Endodermal cell (in vitro differentiated cells): ENCODE measurements at regions not wholly inside any gene's neighbourhood (a gene's known extent, or its start where the extent isn't known, plus 50 kb on each side); places are given as distances from the start of the nearest gene placed in this dataset.

Source experiments
- DNase-seq: peaks from one replicate; pipeline ENCODE4 v3.0.0-alpha.2; 2017
- H3K27ac ChIP-seq: 2 replicates; pipeline ENCODE4 v1.5.1; 2013; ENCODE audit warnings: mild to moderate bottlenecking, low read depth, low read length, moderate library complexity
- H3K27me3 ChIP-seq: 2 replicates; pipeline ENCODE4 v1.6.1; 2013; ENCODE audit warnings: mild to moderate bottlenecking, low read length, moderate library complexity; ENCODE audit not compliant: insufficient read depth, control insufficient read depth, poor library complexity, severe bottlenecking
- H3K36me3 ChIP-seq: 2 replicates; pipeline ENCODE4 v1.7.0; 2013; ENCODE audit warnings: mild to moderate bottlenecking, low read length, moderate library complexity; ENCODE audit not compliant: control insufficient read depth, insufficient read depth
- H3K4me1 ChIP-seq: one replicate; pipeline ENCODE4 v1.7.0; 2013; ENCODE audit warnings: low read length; ENCODE audit not compliant: control insufficient read depth, insufficient read depth
- H3K4me3 ChIP-seq: 2 replicates; pipeline ENCODE4 v1.5.1; 2013; ENCODE audit warnings: mild to moderate bottlenecking, low read length, moderate library complexity
- H3K9ac ChIP-seq: 2 replicates; pipeline ENCODE4 v1.6.1; 2013; ENCODE audit warnings: mild to moderate bottlenecking, low read length, moderate library complexity; ENCODE audit not compliant: poor library complexity, severe bottlenecking; ENCODE audit errors: extremely low read depth
- H3K9me3 ChIP-seq: 2 replicates; pipeline ENCODE4 v1.6.1; 2013; ENCODE audit warnings: mild to moderate bottlenecking, low read length, moderate library complexity; ENCODE audit not compliant: control insufficient read depth
- H3K27ac Mint-ChIP-seq: 2 replicates; pipeline ENCODE4 v1.8.0; 2020; ENCODE audit warnings: mixed read lengths
- H3K27me3 Mint-ChIP-seq: 2 replicates; pipeline ENCODE4 v1.8.0; 2021; ENCODE audit warnings: mild to moderate bottlenecking, mixed read lengths; ENCODE audit not compliant: insufficient read depth
- H3K36me3 Mint-ChIP-seq: 2 replicates; pipeline ENCODE4 v1.8.0; 2020; ENCODE audit warnings: low read depth, mixed read lengths
- H3K4me1 Mint-ChIP-seq: 2 replicates; pipeline ENCODE4 v1.8.0; 2020; ENCODE audit warnings: mixed read lengths
- H3K4me3 Mint-ChIP-seq: 2 replicates; pipeline ENCODE4 v1.8.0; 2020; ENCODE audit warnings: mild to moderate bottlenecking, moderate library complexity, mixed read lengths
- H3K9me3 Mint-ChIP-seq: 2 replicates; pipeline ENCODE4 v1.8.0; 2020; ENCODE audit warnings: mild to moderate bottlenecking, mixed read lengths
- WGBS, 2 experiments: methylation state at CpG; one replicate each; pipeline versions ENCODE4 v1.1.5 to v1.1.7; 2013; ENCODE audit warnings: missing lambda C conversion rate in 2 of 2, mixed read lengths in 1 of 2; ENCODE audit not compliant: insufficient coverage in 1 of 2, insufficient read length in 1 of 2; 5-methylcytosine and 5-hydroxymethylcytosine counted together
- TF ChIP-seq, protein P1 (sequence below): fragments of 200-600 bp; sonication (generic); conservative IDR thresholded peaks from 2 replicates; pipeline ENCODE4 v1.5.0; 2021; ENCODE audit warnings: antibody characterized with exemption, mild to moderate bottlenecking

DNA sequence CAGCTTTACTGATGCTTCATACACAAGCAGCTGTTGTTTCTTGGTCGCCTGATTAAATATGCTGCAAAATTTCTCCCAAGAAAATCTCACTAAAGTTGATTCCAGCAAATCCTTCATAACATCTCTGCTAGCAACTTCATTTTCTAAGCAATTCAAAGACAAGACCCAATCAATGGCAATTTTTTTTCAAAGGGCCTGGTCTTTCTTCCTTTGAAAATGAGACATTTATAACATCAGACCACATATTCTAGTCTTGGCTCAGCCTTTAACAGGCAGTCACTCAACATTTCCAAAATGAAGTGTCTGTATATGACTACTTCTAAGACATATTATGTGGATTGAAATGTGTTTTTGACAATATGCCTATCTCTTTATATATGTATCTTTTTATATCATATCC, 702.6 kb downstream of the KCNA4 start:
- Mint-ChIP-seq H3K27ac (no peak overlapping the region), H3K27me3 (no peaks in the 10 kb centered on the region), H3K9me3 (no peaks in the 10 kb centered on the region), H3K4me1 (peaks cover 15% of the 10 kb centered on the region), H3K4me3 (no peak overlapping the region), H3K36me3 (no peaks in the 10 kb centered on the region)
- H3K27ac ChIP-seq: no peak overlapping the region
- no peak overlapping the region for H3K9ac ChIP-seq
- H3K4me1 ChIP-seq: peaks cover 3% of the 10 kb centered on the region
- H3K36me3 ChIP-seq: no peaks in the 10 kb centered on the region
- no peak for DNase-seq
- TF ChIP-seq, protein P1, sequence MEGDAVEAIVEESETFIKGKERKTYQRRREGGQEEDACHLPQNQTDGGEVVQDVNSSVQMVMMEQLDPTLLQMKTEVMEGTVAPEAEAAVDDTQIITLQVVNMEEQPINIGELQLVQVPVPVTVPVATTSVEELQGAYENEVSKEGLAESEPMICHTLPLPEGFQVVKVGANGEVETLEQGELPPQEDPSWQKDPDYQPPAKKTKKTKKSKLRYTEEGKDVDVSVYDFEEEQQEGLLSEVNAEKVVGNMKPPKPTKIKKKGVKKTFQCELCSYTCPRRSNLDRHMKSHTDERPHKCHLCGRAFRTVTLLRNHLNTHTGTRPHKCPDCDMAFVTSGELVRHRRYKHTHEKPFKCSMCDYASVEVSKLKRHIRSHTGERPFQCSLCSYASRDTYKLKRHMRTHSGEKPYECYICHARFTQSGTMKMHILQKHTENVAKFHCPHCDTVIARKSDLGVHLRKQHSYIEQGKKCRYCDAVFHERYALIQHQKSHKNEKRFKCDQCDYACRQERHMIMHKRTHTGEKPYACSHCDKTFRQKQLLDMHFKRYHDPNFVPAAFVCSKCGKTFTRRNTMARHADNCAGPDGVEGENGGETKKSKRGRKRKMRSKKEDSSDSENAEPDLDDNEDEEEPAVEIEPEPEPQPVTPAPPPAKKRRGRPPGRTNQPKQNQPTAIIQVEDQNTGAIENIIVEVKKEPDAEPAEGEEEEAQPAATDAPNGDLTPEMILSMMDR: no peak
- no peaks in the 10 kb centered on the region for H3K27me3 ChIP-seq
- no peak overlapping the region for H3K4me3 ChIP-seq
- WGBS, 2 experiments: 88 to 100% methylated on average over 1 of the region's 1 CpG
- H3K9me3 ChIP-seq: no peaks in the 10 kb centered on the region

- no peaks in the 10 kb centered on the region for H3K36me3 Mint-ChIP-seq
These were observed 704.0 kb downstream of the KCNA4 start for GRCh38 chr11:29312812-29313211.

DNA sequence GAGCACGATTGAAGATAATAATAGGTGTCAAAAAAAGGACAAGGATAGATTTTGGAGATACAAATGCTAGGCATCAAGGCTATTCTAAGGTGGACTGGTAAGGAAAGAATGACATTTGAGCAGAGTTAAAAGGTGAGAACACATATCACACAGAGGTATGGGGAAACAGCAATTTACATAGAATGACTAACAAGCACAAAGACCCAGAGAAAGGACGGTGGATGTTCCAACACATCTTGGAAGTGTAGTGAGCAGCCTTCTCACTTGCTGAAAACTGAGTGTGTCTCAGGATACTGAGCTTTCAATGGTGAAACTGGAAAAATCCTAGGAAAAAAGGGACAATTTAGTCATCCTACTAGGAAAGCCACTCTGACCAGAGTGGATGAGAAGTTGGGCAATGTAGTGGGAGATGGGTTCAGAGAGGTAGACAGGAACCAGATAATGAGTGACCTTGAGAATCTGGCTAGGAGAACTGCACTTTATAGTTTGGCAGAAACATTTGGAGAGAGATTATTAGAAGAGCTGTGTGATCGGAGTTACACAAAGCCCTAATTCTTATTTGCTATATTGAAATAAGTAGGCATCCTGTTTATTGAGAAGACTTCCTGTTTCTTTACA, 706.0 kb downstream of the KCNA4 start:
- DNase-seq: no peak
- H3K27me3 Mint-ChIP-seq: no peaks in the 10 kb centered on the region
- no peak overlapping the region for H3K4me3 Mint-ChIP-seq
- H3K4me3 ChIP-seq: no peak overlapping the region
- H3K36me3 ChIP-seq: no peaks in the 10 kb centered on the region
- H3K27me3 ChIP-seq: no peaks in the 10 kb centered on the region
- peaks cover 3% of the 10 kb centered on the region for H3K4me1 ChIP-seq
- H3K9ac ChIP-seq: no peak overlapping the region
- H3K9me3 Mint-ChIP-seq: no peaks in the 10 kb centered on the region
- H3K36me3 Mint-ChIP-seq: no peaks in the 10 kb centered on the region
- H3K4me1 Mint-ChIP-seq: peaks cover 10% of the 10 kb centered on the region
- H3K27ac ChIP-seq: no peak overlapping the region
- WGBS, 2 experiments: 84 to 88% methylated on average over 2 to 3 of the region's 3 CpGs
- H3K27ac Mint-ChIP-seq: no peak overlapping the region
- TF ChIP-seq, protein P1: no peak
- H3K9me3 ChIP-seq: no peaks in the 10 kb centered on the region

More at GRCh38 chr11:29312812-29313211, 704.0 kb downstream of the KCNA4 start:
- Histone ChIP-seq H3K36me3 (no peaks in the 10 kb centered on the region), H3K4me3 (no peak overlapping the region), H3K9me3 (no peaks in the 10 kb centered on the region), H3K9ac (no peak overlapping the region), H3K27me3 (no peaks in the 10 kb centered on the region), H3K27ac (no peak overlapping the region), H3K4me1 (peaks cover 3% of the 10 kb centered on the region)
- DNase-seq: no peak
- TF ChIP-seq, protein P1: no peak
- Mint-ChIP-seq H3K9me3 (no peaks in the 10 kb centered on the region), H3K4me3 (no peak overlapping the region), H3K27ac (no peak overlapping the region), H3K27me3 (no peaks in the 10 kb centered on the region), H3K4me1 (peaks cover 15% of the 10 kb centered on the region)
